ENCODE measurements at regions not wholly inside any gene's neighbourhood (a gene's known extent, or its start where the extent isn't known, plus 50 kb on each side); places are given as distances from the start of the nearest gene placed in this dataset.

GRCh38 chr4:13260513-13260912, 223.6 kb downstream of the RAB28 start:
- H3K4me3 ChIP-seq (ENCODE audit: low read depth, low read length), result no peak overlapping the region
- no peaks in the 10 kb centered on the region for H3K9me3 ChIP-seq (ENCODE audit: control insufficient read depth, insufficient read depth, low read depth, low read length)
- H3K4me1 ChIP-seq (ENCODE audit: control insufficient read depth, insufficient read depth, low read length), result no peaks in the 10 kb centered on the region
- H3K36me3 ChIP-seq (ENCODE audit: control insufficient read depth in 2 of 2, insufficient read depth in 1 of 2, low read length in 2 of 2), result no peaks in the 10 kb centered on the region
- TF ChIP-seq MZF1 (tag by site-specific recombination; IDR thresholded peaks at IDR 0.05; ENCODE audit: borderline replicate concordance), result no peak
- no peak for TF ChIP-seq ZBTB6 (tag by site-specific recombination; IDR thresholded peaks at IDR 0.05)
- no peak for TF ChIP-seq ZNF629 (tag by site-specific recombination; IDR thresholded peaks at IDR 0.05)
- no peak for TF ChIP-seq ZNF239 (tag by site-specific recombination; IDR thresholded peaks at IDR 0.05)
- TF ChIP-seq BCL6B (tag by site-specific recombination; IDR thresholded peaks at IDR 0.05), result no peak
- TF ChIP-seq PBX3 (CRISPR knock-in tag; IDR thresholded peaks at IDR 0.05), result no peak
- no peak for TF ChIP-seq OVOL3 (tag by site-specific recombination; IDR thresholded peaks at IDR 0.05)
- no peak for TF ChIP-seq PRDM1 (tag by site-specific recombination; IDR thresholded peaks at IDR 0.05)
- no peak for TF ChIP-seq SETDB1 (IDR thresholded peaks at IDR 0.05; ENCODE audit: insufficient read length, low read length)
- TF ChIP-seq MEIS1 (CRISPR knock-in tag; IDR thresholded peaks at IDR 0.05; ENCODE audit: borderline replicate concordance), result no peak
- no peak for TF ChIP-seq ZSCAN18 (tag by site-specific recombination; IDR thresholded peaks at IDR 0.05)
- TF ChIP-seq ELK4 (IDR thresholded peaks at IDR 0.05; ENCODE audit: borderline replicate concordance, low read depth, low read length), result no peak
- no peak for TF ChIP-seq ZNF792 (tag by site-specific recombination; IDR thresholded peaks at IDR 0.05)
- TF ChIP-seq ZNF248 (tag by site-specific recombination; IDR thresholded peaks at IDR 0.05), result no peak
- TF ChIP-seq ZNF341 (tag by site-specific recombination; IDR thresholded peaks at IDR 0.05; ENCODE audit: low read depth), result no peak
- CTCF ChIA-PET, result no interaction called here
- POLR2A ChIA-PET, result no interaction called here
- H3K27ac ChIP-seq (ENCODE audit: extremely low read depth, low read depth, low read length), result no peak overlapping the region

- Histone ChIP-seq H3K36me3 (ENCODE audit: control insufficient read depth in 2 of 2, insufficient read depth in 1 of 2, low read length in 2 of 2) (no peaks in the 10 kb centered on the region), H3K9me3 (ENCODE audit: control insufficient read depth, insufficient read depth, low read depth, low read length) (no peaks in the 10 kb centered on the region), H3K27ac (ENCODE audit: extremely low read depth, low read depth, low read length) (no peak overlapping the region), H3K4me3 (ENCODE audit: low read depth, low read length) (no peak overlapping the region), H3K4me1 (ENCODE audit: control insufficient read depth, insufficient read depth, low read length) (no peaks in the 10 kb centered on the region)
- POLR2A ChIA-PET, result no interaction called here
- TF ChIP-seq ZNF530 (tag by site-specific recombination; IDR thresholded peaks at IDR 0.05; ENCODE audit: low read depth) (no peak), ZBTB21 (tag by site-specific recombination; IDR thresholded peaks at IDR 0.05) (no peak), ZBTB1 (tag by site-specific recombination; IDR thresholded peaks at IDR 0.05) (no peak), ZNF354C (tag by site-specific recombination; IDR thresholded peaks at IDR 0.05; ENCODE audit: borderline replicate concordance, low read depth) (no peak), BCL11B (tag by site-specific recombination; IDR thresholded peaks at IDR 0.05; ENCODE audit: low read depth) (no peak), ZSCAN4 (tag by site-specific recombination; IDR thresholded peaks at IDR 0.05) (peak; percentile 19; the same call in 1 of the 2 replicates)
- CTCF ChIA-PET, result interaction anchor here (0.9 to 1.2 kb wide), 2 partner anchors 21 to 398 kb away, joined by 3 to 4 read pairs; no protein-coding TSS in a partner anchor
Measured at GRCh38 chr4:13250263-13250662, 233.9 kb downstream of the RAB28 start.
